Cardiac muscle cell (in vitro differentiated cells and primary cell): ENCODE measurements at regions not wholly inside any gene's neighbourhood (a gene's known extent, or its start where the extent isn't known, plus 50 kb on each side); places are given as distances from the start of the nearest gene placed in this dataset.
A peak's percentile ranks its signal among the peaks of the same experiment; 100 is the strongest.

Experiments
- DNase-seq, 2 donors: peaks; one replicate each; pipeline versions ENCODE4 v3.0.0 to v3.0.0-alpha.2; 2010 to 2017; ENCODE audit warnings: low read depth in 1 of 2, low spot score in 1 of 2
- H3K27ac ChIP-seq: fragments of 200-600 bp; sonication (generic); 2 replicates; pipeline ENCODE4 v1.5.1; 2016
- H3K27me3 ChIP-seq: fragments of 200-600 bp; sonication (generic); 2 replicates; pipeline ENCODE4 v1.6.0; 2016; ENCODE audit warnings: control low read depth
- H3K36me3 ChIP-seq: fragments of 200-600 bp; sonication (generic); 2 replicates; pipeline ENCODE4 v1.5.1; 2016; ENCODE audit warnings: control low read depth
- H3K4me1 ChIP-seq: fragments of 200-600 bp; sonication (generic); 2 replicates; pipeline ENCODE4 v1.8.1; 2017; ENCODE audit warnings: low read depth, mild to moderate bottlenecking, mixed run types
- H3K4me3 ChIP-seq: fragments of 200-600 bp; sonication (generic); 2 replicates; pipeline ENCODE4 v1.5.1; 2016; ENCODE audit warnings: mild to moderate bottlenecking
- H3K9me3 ChIP-seq: fragments of 200-600 bp; sonication (generic); 2 replicates; pipeline ENCODE4 v1.5.1; 2017; ENCODE audit warnings: low read depth, mild to moderate bottlenecking, control low read depth
- CTCF ChIP-seq: IDR thresholded peaks from 2 replicates; pipeline ENCODE4 v1.5.1; 2012; ENCODE audit warnings: low read depth, mild to moderate bottlenecking, low read length

DNA sequence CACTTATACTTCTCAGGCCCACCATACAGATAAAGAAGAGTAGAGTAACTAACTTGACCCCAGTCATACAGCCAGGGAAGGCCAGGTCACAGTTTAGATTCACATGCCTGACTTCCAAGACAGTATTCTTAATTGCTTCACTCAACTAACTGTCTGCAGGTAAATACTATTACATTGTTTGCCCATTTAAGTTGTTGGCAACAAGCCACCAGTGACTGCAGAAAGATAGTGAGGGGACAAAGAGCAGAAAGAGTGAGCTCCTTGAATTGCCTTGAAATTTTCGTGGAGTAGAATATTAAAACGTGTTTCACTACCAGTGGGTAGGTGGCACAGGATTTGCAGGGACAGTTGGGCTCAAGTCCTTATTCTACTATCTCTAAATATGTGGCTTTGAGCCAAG is 146.3 kb upstream of the RMST start:
- Histone ChIP-seq H3K4me1 (no peaks in the 10 kb centered on the region), H3K27ac (no peak overlapping the region), H3K4me3 (no peak overlapping the region), H3K27me3 (no peaks in the 10 kb centered on the region), H3K9me3 (no peaks in the 10 kb centered on the region), H3K36me3 (no peaks in the 10 kb centered on the region)
- no peak for TF ChIP-seq CTCF
- no peak for DNase-seq

- Histone ChIP-seq H3K27me3 (no peaks in the 10 kb centered on the region), H3K27ac (no peak overlapping the region), H3K4me1 (no peaks in the 10 kb centered on the region), H3K9me3 (no peaks in the 10 kb centered on the region), H3K36me3 (no peaks in the 10 kb centered on the region), H3K4me3 (no peak overlapping the region)
- no peak for TF ChIP-seq CTCF
- DNase-seq = no peak
Observed at GRCh38 chr12:97321621-97322020, 141.0 kb upstream of the RMST start.

DNA sequence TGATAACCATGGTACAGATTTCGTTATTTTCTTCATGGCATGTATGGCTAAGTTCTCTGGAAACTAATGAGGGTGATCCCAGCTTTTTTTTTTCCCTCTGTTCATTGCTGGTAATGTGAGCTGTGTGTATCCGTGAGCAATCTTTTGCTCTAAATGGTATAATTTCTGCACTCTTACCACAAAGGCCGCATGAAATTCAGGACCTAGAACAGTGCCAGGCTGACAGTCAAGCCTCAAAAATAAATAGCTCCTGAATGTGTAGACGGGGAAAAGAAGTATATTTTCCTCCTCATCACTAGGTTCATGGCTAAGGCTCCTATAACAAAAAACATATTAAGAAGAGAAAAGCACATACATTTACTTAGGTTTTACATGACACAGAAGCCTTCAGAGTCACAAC is 140.2 kb upstream of the RMST start:
- no peak overlapping the region for H3K4me3 ChIP-seq
- no peak for TF ChIP-seq CTCF

GRCh38 chr12:97323154-97323553 is 139.4 kb upstream of the RMST start:
- DNase-seq = no peak
- H3K4me3 ChIP-seq = no peak overlapping the region
- no peaks in the 10 kb centered on the region for H3K36me3 ChIP-seq
- no peaks in the 10 kb centered on the region for H3K27me3 ChIP-seq
- no peaks in the 10 kb centered on the region for H3K4me1 ChIP-seq
- no peak overlapping the region for H3K27ac ChIP-seq
- H3K9me3 ChIP-seq = no peaks in the 10 kb centered on the region
- TF ChIP-seq CTCF = no peak

More for the DNA sequence above, 140.2 kb upstream of the RMST start:
- Histone ChIP-seq H3K9me3 (no peaks in the 10 kb centered on the region), H3K36me3 (no peaks in the 10 kb centered on the region), H3K27ac (no peak overlapping the region), H3K27me3 (no peaks in the 10 kb centered on the region), H3K4me1 (no peaks in the 10 kb centered on the region)
- peak in 1 of 2 donors; percentile 16 for DNase-seq

GRCh38 chr12:97324471-97324870 is 138.1 kb upstream of the RMST start:
- no peak for TF ChIP-seq CTCF
- no peak for DNase-seq
- Histone ChIP-seq H3K9me3 (no peaks in the 10 kb centered on the region), H3K4me1 (no peaks in the 10 kb centered on the region), H3K27me3 (no peaks in the 10 kb centered on the region), H3K36me3 (no peaks in the 10 kb centered on the region), H3K4me3 (no peak overlapping the region), H3K27ac (no peak overlapping the region)

GRCh38 chr12:97335115-97335514 is 127.5 kb upstream of the RMST start:
- Histone ChIP-seq H3K4me3 (no peak overlapping the region), H3K27me3 (no peaks in the 10 kb centered on the region), H3K27ac (no peak overlapping the region), H3K4me1 (no peaks in the 10 kb centered on the region), H3K36me3 (no peaks in the 10 kb centered on the region), H3K9me3 (no peaks in the 10 kb centered on the region)
- no peak for TF ChIP-seq CTCF
- DNase-seq = no peak
